Activated naive CD4-positive, alpha-beta T cell treated with Interleukin-2 at 50 U/mL for 16 hours (primary cell): ENCODE measurements at regions not wholly inside any gene's neighbourhood (a gene's known extent, or its start where the extent isn't known, plus 50 kb on each side); places are given as distances from the start of the nearest gene placed in this dataset.

Experiments used
- DNase-seq: peaks from one replicate; pipeline ENCODE4 v3.0.0-alpha.2; 2020

DNA sequence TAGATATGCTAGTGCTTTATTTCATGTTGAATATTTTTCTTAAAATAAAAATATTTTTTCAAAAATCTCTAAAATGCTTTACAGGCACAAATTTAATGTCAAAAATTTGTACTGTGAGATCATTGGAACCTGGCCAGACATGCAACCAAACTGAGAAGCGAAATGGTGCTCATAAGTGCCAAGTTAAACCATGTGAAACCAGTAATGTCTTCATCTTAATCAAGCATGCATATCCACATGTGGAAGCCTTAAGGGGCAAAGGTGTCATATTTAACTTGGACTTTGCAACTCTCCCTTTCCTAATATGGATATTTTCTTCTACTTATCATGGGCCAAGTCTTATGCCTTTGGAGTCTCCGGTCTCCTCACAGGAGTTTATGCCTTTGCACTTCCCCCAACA lies 208.9 kb upstream of the COL8A1 start:
- DNase-seq: no peak

DNA sequence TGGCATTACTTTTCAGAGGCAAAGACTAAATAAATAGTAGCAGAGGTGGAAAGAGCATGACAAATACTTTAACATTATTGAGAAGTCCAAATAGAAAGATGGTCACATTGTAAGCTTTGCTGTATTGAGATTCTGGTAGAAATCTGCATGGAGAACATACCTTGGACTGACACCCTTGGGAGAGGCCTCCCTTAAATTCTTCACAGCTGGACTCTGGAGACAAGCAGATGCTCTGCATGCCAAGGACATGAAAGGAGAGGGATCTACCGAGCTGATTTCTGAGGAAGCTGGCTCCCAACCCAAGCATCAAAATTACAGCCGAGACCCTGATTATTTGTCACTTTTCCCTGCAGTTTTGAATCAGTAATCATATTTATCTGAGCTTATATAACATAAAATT lies 212.5 kb upstream of the COL8A1 start:
- DNase-seq: no peak

DNA sequence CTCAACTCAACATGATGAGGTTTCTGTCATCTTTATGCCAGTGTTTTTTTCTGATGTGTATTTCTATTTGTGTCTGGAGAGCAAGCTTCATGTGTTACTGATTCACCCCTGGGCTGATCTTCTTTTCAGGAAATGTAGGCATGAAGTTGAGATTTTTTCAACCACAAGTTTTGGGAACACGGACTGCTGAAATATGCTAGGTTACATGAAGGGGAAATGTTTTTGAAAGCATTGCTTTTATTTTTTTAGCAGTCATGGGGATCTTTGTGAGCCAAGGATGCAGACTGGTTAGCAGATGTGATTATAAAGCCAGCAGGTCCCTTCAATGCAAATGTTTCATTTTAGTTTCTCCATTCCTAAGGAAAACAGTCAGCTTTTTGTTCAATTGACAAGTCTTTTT lies 219.3 kb upstream of the COL8A1 start:
- DNase-seq: no peak

DNA sequence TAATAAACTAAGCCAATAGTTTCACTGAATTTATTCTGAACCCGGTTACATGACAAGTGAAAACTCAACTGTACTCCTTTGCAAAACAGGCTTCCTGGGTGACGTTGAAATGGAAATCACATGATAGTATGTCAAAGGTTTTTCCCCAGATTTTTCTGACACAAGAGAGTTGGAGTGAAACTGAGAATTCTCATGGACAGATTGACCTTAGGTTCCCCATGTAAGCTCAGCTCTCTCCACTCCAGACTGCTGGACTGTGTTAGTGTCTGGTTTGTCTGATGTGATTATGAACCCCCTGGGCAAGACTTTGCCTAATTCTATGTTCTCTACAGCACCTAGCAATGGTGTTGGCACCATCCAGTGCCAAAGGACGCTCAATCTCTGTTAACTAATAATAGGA lies 219.7 kb upstream of the COL8A1 start:
- no peak for DNase-seq

DNA sequence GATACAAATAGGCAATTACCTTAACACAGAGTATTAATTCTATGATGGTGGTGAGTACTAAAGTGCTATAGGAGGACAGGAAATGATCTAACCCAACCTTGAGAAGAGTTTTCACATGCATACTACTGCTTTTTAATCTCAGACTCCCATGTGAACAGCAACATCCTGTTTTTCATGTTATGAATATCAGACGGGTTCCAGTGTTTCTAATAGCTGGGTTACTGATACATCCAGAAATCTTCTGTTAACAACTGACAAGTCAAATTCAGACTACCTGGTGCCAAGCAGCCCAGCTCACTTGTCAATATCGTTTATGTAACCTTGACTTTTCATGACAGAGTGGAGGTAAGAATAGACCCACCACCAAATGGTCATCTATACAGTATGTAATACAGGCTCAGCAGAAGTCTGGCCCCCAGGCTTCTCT lies 220.2 kb upstream of the COL8A1 start:
- DNase-seq: no peak

DNA sequence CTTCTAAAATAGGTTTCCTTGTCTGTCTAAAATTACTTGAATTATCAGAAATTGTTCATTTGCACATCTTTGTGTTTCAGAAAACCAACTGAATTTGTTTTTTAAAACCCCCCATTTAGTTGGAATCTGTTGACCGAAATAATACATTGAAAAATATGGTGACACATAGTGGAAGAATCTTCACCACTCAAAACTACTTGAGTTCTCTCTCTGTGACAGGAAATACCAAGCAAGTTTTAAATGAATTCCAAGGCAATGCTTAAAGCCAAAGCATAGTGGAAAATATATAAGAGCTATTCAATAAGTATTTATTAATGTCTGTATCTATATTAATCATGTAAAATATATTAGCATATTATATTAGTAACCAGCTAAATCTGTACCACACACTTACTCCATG lies 224.9 kb upstream of the COL8A1 start:
- DNase-seq: no peak

DNA sequence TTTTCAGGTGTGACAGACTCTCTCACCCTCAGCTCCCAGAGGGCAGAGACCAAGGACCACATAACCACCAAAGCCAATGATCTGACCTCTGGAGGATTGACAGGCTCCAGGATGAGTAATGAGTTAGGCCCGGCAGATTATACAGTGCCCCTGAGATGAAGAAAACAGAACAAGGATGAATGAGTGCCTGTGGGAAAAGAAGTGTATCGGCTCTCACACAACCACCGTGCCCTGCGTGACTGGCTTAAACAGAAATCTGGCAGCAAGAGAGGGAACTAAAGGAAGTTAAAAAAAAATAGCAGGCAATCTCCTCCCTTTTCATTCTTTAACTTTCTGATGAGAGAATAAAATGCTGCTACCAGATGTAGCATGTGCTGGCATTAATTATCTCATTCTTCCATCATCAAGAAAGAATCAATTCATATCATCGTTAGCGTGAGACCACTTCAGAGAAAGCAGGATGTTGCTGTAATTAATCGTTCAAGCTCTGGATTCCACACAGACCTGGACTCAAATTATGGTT lies 227.5 kb upstream of the COL8A1 start:
- DNase-seq: no peak

DNA sequence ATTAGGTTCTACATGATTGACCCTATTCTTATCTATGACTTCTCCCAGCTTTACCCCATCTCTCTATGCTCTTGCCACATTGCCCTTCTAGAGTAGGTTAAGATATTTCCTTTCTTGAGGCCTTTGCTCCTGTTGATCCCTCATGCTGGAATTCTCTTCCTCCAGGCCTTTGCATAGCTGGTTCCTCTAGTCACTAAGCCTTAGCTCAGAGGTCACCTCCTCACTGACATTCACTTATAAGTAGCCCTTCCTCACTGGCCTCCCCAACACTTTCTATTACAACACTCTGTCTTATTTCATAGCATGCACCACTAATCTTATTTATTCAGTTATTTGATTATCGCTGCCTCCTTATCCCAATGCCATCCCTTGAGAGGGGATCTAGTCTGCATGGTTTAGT lies 228.4 kb upstream of the COL8A1 start:
- no peak for DNase-seq

DNA sequence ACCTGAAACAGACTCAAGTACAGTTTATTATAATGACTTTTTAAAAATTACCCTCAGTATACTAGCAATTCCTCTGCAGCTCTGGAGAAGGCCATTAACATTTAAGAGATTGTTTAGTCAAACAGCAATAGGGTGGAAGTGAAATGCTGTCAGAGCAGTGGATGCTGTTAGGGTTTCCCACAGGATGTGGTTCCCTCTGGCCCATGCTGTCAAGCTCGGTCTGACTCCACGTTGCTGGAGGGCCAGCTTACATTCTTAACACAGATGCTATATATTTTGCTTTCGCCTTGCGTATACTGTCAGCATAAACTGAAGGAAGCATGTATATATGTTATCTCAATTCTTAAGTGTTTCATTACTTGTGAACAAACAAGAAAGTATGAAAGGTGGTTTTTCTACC lies 231.1 kb upstream of the COL8A1 start:
- no peak for DNase-seq

DNA sequence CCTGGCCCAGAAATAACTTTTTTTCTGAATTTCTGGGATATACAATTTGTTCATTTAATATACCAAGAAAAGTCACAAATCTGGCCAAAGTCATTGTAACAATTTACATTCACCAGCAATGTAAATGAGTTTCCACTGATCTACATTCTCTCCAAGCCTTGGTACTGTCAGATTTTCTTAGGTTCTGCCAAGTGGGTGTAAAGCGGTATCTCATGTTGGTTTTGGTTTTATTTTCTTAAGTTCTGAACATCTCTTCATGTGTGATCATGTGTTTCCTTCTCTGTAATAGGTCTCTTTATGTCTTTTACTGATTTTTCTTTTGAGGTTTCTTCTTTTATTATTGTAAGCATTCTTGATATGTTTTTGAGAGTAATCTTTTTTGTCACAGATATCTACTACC lies 235.6 kb upstream of the COL8A1 start:
- no peak for DNase-seq

DNA sequence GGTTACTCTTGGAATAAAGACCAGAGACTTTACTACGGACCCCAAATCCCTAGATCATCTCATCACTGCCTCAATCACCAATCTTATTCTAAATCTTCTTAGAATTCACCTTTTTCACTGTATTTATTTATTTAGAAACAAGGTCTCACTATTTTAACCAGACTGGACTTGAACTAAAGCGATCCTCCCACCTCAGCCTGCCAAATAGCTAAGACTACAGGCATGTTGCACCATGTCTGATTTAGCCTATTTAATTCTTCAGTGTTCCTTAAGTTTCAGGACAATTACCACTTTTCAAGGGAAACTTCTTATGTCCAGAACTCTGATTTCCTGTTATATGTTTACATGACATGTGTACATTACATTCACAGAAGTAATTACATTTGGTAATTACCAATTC lies 238.0 kb upstream of the COL8A1 start:
- DNase-seq: no peak

DNA sequence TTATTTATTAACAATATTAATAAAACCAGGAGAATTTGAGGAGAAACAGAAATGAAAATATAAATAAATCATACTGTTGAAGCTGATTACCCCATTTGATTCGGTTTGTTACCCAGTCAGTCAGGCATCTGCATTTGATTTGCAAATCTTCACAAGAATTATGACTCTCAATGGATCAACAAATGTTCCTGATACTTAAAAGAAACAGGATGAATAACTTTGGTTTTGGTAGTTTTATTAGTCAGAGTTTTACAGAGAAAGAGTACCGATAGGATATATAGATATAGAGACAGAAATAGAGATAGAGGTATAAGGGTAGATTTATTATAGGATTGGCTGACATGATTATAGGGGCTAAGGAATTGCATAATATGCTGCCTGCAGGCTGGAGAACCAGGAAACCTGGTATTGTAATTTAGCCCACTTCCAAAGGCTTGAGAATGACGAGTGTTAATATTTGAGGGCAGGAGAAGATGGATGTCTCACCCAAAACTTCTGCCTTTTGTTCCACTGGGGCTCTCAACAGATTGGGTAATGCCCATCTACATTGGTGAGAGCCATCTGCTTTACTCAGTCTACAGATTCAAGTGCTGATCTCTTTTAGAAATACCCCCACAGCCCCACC lies 241.6 kb upstream of the COL8A1 start:
- no peak for DNase-seq

DNA sequence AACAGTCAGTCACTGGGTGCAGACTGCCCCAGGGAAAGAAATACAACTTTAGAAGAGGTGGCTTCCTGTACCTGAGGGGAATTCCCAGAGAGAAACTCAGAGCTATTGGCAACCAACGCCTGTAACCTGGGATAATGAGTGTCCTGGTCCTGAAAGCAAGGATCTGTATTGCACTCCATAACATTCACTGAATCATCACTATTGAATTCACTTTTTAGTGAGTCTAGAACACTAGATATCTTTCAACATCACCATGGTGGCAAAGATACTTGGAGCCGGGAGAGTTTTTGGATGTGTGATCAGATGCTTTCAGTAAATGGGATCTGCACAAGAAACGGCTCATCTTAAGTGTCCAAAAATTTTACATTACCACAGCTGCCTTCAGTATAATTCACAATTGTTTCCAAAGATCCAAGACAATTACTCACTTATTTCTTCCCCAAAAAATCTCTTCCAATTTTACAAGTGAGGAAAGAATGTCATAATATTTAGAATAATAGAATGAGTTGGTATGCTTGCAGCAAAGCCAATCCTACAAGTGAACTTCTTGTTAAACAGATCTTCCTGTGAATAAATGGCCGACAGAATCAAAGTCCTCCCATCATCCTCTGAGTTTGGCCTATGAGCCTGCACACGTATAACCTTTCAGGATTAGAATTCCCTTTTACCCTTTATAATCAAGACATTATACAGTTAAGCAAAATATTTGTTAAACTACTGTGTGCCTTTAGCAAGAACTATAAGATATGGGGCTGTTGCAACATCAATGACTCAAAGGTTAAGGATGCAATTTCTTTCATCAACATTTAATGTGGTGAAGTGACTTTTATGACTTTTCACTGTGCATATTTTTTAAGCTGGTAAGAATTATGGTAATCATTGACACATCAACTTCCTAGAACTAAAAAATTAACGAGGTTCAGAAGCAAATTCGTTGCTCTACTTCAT lies 243.3 kb upstream of the COL8A1 start:
- DNase-seq: no peak

DNA sequence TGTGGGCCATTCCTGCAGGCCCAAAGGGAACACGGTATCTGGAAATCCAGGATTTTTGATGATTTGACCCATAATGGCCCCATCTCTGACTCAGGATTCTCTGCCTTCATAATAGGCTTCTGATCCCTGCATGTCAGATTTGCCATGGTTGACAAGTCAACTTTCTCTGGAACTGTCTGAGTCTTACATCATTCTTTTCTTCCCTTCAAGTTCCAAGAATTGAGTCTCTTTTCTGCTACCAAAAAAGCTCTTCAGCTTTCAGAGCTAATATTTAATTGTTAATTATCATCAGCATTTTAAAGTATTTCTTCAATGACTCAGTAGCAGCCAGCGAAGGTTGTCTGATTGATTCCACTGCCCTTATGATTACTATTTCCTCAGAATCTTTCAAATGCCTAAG lies 244.4 kb upstream of the COL8A1 start:
- no peak for DNase-seq

DNA sequence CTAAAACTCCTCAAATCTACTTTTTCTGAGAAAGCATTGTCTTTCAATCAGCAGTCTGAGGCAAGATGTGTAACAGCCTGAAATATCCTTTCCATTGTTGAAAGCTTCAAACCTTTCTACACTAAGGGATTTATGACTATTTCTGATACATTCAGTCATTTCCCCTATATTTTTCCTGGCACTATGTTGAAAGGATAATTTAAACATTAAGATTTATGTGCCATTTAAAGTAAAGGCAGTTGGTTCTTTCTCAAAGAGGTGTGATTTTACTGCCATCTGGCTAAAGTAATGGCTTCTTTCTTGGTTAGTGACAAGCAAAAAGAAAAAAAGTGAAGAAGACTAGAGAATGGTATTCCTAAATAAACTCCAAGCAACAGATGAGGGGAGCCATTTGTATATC lies 249.6 kb upstream of the COL8A1 start:
- no peak for DNase-seq

DNA sequence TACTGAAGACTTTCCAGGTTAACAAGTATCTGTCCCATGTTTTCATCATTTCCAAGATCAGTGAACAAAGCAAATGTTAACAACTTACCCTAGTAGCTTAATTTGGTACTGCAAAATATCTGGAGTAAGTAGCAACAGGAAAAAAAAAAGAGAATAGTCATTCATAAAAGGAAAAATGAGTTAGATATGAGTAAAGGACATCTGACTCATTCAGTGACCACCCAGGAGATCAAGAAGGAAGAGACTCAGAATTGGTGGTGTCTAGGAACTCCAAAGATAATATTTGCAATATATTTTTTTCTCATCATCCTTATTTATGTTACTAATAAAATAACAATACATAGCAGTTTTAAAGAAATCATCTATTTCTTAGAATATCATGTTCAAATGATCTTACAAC lies 253.8 kb upstream of the COL8A1 start:
- DNase-seq: no peak

DNA sequence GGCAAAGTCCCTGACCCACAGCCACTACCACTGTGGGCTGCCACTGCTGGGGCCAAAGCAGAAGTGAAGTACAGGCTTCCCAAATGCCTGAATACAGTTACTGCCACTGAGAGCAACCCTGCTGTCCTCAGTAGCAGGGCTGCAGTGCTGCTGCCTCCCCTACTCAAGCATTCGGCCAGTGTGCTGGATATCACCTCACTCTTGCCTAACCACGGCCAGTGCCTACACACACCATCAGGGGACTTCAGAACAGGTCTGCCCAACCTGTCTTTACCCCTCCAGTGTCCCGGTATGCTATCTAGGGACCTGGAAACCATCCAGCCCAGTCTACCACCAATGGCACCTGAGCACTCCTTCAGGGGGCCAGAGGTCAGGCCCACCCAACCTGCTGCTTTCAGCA lies 261.5 kb upstream of the COL8A1 start:
- DNase-seq: no peak

DNA sequence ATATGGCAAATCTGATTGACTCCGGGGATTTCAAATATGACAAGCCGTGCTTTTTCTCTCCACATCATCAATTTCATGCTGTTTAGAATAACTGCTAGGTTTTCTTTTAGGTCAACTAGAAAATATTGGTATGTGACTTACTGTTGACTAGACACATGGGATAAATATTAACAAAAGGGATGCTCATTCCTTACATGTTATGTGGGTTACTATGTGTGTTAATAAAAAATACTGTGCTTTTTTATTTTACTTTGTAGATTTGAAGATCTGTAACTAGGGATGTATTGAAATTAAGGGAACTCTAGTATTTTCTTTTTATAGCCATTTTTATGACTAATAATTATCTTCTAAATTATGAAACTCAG lies 264.6 kb upstream of the COL8A1 start:
- DNase-seq: no peak

DNA sequence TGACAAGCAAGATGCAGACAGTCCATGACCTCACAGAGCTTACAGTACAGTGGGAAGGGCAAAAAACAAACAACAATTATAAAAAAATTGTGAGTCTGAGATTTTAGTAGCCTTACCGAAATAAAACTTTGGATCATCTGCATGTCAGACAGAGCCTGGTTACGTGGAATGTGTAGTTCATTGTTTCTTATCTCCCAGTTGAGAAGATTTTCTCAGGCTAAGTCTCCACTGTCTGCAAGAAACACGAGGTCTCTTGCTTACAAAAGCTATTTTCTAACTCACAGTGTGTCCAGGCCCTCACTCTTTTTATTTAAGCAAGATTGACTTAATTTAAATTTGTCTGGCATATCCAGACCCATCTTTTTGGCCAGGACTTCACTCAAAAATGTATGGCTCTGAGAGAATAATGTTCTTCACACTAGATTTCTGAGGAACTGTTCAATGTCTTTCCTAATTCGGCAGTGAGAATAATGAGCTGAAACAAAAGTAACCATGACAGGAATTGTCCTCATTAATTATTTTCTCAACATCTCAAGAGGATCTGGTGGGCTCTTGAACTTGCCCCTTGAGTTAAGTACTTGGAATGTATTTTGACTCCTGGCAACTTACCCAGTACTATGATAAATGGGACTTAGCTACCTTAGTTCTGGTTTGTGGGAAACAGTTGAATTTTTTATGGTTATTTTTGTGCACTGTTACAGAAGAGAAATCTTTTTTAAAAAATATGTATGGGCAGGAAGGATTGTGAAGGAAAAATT lies 265.1 kb upstream of the COL8A1 start:
- no peak for DNase-seq

DNA sequence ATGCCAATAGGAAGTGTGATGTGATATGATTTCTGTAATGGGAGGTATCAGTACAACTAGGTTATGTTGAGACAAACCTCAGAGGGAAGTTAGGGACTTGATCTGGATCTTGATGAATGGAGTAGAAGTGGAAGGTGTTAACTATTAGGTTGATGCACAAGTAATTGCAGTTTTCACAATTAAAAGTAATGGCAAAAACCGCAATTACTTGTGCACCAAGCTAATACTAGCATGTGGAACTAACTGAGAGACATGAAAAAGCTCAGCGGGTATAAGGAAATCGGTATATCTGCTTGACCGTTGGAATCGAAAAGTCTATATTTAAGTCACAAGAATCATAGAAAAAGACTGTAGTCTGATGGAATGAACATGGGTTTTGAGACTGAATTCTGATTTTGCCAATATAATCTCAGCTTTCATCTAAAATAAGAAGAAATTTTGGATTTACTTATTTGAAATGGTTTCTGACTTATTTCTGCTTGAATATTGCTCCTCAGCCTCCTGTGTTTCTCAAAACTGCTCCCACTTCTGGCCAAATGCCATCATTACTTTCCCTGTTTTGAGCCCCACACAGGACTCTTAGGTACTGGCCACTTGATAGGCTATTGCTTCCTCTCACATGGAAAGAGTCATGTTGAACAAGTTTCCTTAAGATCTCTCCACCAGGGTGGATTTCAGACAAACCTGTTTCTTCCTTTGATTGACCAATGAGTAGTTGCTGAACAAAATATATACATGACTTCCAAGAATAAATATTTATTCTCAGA lies 271.5 kb upstream of the COL8A1 start:
- no peak for DNase-seq

DNA sequence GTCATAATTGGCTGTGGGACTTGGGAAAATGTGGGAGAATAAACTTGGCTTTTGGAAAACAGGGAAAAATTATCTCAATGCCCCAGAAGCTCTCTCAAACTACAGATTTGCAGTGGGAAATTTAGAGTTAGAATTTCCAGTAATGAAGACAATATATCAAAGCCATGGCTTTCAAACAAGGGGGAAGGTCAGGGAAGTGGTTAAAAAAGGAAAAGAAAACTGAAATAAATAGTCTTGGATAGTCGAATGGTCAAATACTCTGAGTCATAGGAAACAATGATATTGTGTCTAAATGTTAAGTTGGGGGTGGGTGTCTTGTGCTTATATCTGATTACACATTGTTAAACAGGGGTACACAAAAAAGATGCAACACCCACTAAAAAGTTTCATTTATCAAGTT lies 272.4 kb upstream of the COL8A1 start:
- DNase-seq: no peak

DNA sequence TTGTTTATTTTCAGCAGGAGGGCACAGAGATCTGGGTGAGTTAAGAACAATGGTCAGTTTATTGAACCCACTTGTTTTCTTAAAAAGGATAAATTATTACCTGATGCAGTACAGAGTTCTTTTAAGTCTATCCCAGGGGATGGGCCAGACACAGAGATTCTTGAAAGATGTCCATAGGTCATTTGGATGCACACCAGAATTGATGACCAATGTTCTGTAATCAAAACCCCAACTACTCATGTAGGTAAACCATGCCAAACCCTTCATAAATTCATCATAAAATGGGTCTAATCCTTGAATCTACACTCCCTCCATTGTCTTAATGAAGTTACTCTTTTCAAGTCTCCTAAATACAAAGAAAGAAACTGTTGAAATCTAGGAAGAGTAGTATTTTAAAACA lies 273.0 kb upstream of the COL8A1 start:
- DNase-seq: no peak

DNA sequence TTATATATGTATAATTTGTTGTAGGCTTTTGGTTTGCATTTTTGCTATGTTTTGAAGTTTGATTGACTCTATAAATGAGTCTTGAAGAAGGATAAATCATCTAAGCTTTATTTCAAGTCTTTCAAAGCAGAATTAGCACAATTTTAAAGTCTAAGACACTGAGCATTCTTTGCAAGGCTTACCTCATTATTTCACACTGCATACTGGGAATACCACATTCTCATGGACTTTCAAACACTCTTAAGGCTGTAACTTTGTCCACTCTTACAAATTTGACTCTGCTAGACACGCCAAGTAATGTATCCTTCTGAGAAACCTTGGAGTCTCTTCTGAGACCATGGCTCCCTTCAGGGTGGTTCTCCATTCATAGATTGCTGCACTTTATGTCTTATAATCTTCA lies 281.3 kb upstream of the COL8A1 start:
- DNase-seq: no peak
